GM18873 (cell line): ENCODE measurements at regions not wholly inside any gene's neighbourhood (a gene's known extent, or its start where the extent isn't known, plus 50 kb on each side); places are given as distances from the start of the nearest gene placed in this dataset.

Source experiments
- ATAC-seq: cut with Tn5 transposase; IDR thresholded peaks from one replicate; pipeline ENCODE4 v1.9.1; 2021; ENCODE audit warnings: mild to moderate bottlenecking, moderate library complexity, moderate number of reproducible peaks; ENCODE audit not compliant: unreplicated experiment, low FRiP score

- ATAC-seq, result no peak
Observed at GRCh38 chr3:150179330-150179729, 208.6 kb upstream of the PFN2 start.

- no peak for ATAC-seq
Observed at GRCh38 chr3:150177673-150178381, 207.1 kb upstream of the PFN2 start.

GRCh38 chr3:150174179-150174578 lies 203.5 kb upstream of the PFN2 start:
- ATAC-seq, result no peak

GRCh38 chr3:150172356-150172755 lies 201.7 kb upstream of the PFN2 start:
- ATAC-seq, result no peak

GRCh38 chr3:150170852-150171520 lies 200.3 kb upstream of the PFN2 start:
- no peak for ATAC-seq

GRCh38 chr3:150169330-150169940 lies 198.7 kb upstream of the PFN2 start:
- ATAC-seq, result no peak

GRCh38 chr3:150168698-150169097 lies 198.0 kb upstream of the PFN2 start:
- ATAC-seq, result no peak

- no peak for ATAC-seq
Observed at GRCh38 chr3:150165396-150166094, 194.8 kb upstream of the PFN2 start.

GRCh38 chr3:150161011-150161410 lies 190.3 kb upstream of the PFN2 start:
- ATAC-seq, result no peak

- ATAC-seq, result no peak
Observed at GRCh38 chr3:150158943-150159625, 188.4 kb upstream of the PFN2 start.

- ATAC-seq, result no peak
Observed at GRCh38 chr3:150152567-150152966, 181.9 kb upstream of the PFN2 start.

GRCh38 chr3:150150633-150151032 lies 179.9 kb upstream of the PFN2 start:
- ATAC-seq, result no peak

- ATAC-seq, result no peak
Observed at GRCh38 chr3:150149651-150150051, 179.0 kb upstream of the PFN2 start.

- ATAC-seq, result no peak
Observed at GRCh38 chr3:150148227-150148626, 177.5 kb upstream of the PFN2 start.

- ATAC-seq, result no peak
Observed at GRCh38 chr3:150147776-150148175, 177.1 kb upstream of the PFN2 start.

- no peak for ATAC-seq
Observed at GRCh38 chr3:150146991-150147761, 176.5 kb upstream of the PFN2 start.

- no peak for ATAC-seq
Observed at GRCh38 chr3:150145659-150146058, 175.0 kb upstream of the PFN2 start.

GRCh38 chr3:150144191-150144708 lies 173.6 kb upstream of the PFN2 start:
- ATAC-seq, result no peak

GRCh38 chr3:150142936-150143335 lies 172.2 kb upstream of the PFN2 start:
- no peak for ATAC-seq
